ENCODE measurements at regions not wholly inside any gene's neighbourhood (a gene's known extent, or its start where the extent isn't known, plus 50 kb on each side); places are given as distances from the start of the nearest gene placed in this dataset.

- H3K9me3 ChIP-seq (ENCODE audit: low read length), result no peaks in the 10 kb centered on the region
- no peak overlapping the region for H2AFZ ChIP-seq (ENCODE audit: low read length)
- no peaks in the 10 kb centered on the region for H3K9me2 ChIP-seq (ENCODE audit: low read depth, low read length)
- no peak overlapping the region for H3K4me2 ChIP-seq (ENCODE audit: low read length)
- H3K27me3 ChIP-seq (ENCODE audit: insufficient read depth, low read length), result no peaks in the 10 kb centered on the region
- H3K79me2 ChIP-seq (ENCODE audit: insufficient read depth, low read length), result no peaks in the 10 kb centered on the region
- no peaks in the 10 kb centered on the region for H3F3A ChIP-seq (ENCODE audit: insufficient read depth, low read length)
- H3K27ac ChIP-seq (ENCODE audit: low read depth, low read length, poor library complexity, severe bottlenecking), result no peak overlapping the region
- no peak for TF ChIP-seq EZH2 (IDR thresholded peaks at IDR 0.05; ENCODE audit: borderline replicate concordance, low read length)
- TF ChIP-seq CTCF (IDR thresholded peaks at IDR 0.05; ENCODE audit: low read length), result no peak
- H3K4me3 ChIP-seq (ENCODE audit: low read depth, low read length, poor library complexity, severe bottlenecking), result no peak overlapping the region
- H3K36me3 ChIP-seq (ENCODE audit: insufficient read depth, low read length), result no peaks in the 10 kb centered on the region
- H3K4me1 ChIP-seq (ENCODE audit: insufficient read depth, low read length, severe bottlenecking), result no peaks in the 10 kb centered on the region
- no peak overlapping the region for H3K9ac ChIP-seq (ENCODE audit: low read length)
- H4K20me1 ChIP-seq (ENCODE audit: insufficient read depth, low read length), result no peaks in the 10 kb centered on the region
Measured at GRCh38 chr3:107220538-107220937, 156.7 kb upstream of the CCDC54 start.

DNA sequence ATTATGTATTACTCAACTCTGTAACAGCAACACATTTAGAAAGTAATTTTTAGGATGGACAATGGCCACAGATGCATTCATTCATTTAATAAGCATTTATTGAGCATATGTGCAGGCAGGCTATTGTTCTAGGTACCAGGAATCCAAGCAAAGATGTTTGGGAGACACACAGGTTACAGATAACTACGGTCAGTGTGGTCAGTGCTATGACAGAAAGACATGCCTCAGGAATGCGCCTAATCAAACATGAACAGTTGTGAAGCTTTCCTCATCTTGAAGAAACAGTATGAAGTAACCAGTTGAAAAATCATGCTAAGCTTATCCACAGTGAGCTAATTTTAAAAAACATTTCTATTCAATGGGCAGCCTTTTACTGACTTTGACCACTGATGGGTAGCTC lies 155.4 kb upstream of the CCDC54 start:
- no peaks in the 10 kb centered on the region for H3K4me1 ChIP-seq (ENCODE audit: insufficient read depth, low read length, severe bottlenecking)
- TF ChIP-seq CTCF (IDR thresholded peaks at IDR 0.05; ENCODE audit: low read length), result no peak
- TF ChIP-seq EZH2 (IDR thresholded peaks at IDR 0.05; ENCODE audit: borderline replicate concordance, low read length), result no peak
- no peak overlapping the region for H2AFZ ChIP-seq (ENCODE audit: low read length)
- no peak overlapping the region for H3K4me2 ChIP-seq (ENCODE audit: low read length)
- H3K36me3 ChIP-seq (ENCODE audit: insufficient read depth, low read length), result no peaks in the 10 kb centered on the region
- H3K27me3 ChIP-seq (ENCODE audit: insufficient read depth, low read length), result no peaks in the 10 kb centered on the region
- no peak overlapping the region for H3K27ac ChIP-seq (ENCODE audit: low read depth, low read length, poor library complexity, severe bottlenecking)
- H3F3A ChIP-seq (ENCODE audit: insufficient read depth, low read length), result no peaks in the 10 kb centered on the region
- no peak overlapping the region for H3K4me3 ChIP-seq (ENCODE audit: low read depth, low read length, poor library complexity, severe bottlenecking)
- H4K20me1 ChIP-seq (ENCODE audit: insufficient read depth, low read length), result no peaks in the 10 kb centered on the region
- no peaks in the 10 kb centered on the region for H3K79me2 ChIP-seq (ENCODE audit: insufficient read depth, low read length)
- no peaks in the 10 kb centered on the region for H3K9me2 ChIP-seq (ENCODE audit: low read depth, low read length)
- H3K9ac ChIP-seq (ENCODE audit: low read length), result no peak overlapping the region
- H3K9me3 ChIP-seq (ENCODE audit: low read length), result no peaks in the 10 kb centered on the region

DNA sequence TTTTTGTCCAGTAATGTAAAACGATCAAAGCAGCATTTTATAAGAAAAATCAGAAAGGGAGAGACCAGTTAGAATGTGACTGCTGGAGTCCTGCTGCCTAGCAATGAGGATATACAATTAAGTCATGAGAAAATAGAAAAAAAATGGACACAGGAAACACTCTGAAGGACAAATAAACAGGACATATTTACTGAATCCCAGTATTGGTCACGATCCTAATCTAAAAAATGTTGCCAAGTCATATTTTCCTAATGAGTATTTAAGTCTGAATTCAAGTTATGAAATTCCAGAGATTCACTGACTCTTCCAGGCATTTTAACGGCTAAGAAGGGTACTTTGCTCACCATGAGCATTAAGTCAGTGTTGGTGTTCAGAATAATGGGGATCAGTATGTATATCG lies 154.3 kb upstream of the CCDC54 start:
- no peaks in the 10 kb centered on the region for H3K36me3 ChIP-seq (ENCODE audit: insufficient read depth, low read length)
- no peaks in the 10 kb centered on the region for H3K9me3 ChIP-seq (ENCODE audit: low read length)
- no peaks in the 10 kb centered on the region for H4K20me1 ChIP-seq (ENCODE audit: insufficient read depth, low read length)
- H3K4me1 ChIP-seq (ENCODE audit: insufficient read depth, low read length, severe bottlenecking), result no peaks in the 10 kb centered on the region
- H3K79me2 ChIP-seq (ENCODE audit: insufficient read depth, low read length), result no peaks in the 10 kb centered on the region
- no peaks in the 10 kb centered on the region for H3F3A ChIP-seq (ENCODE audit: insufficient read depth, low read length)
- no peak overlapping the region for H2AFZ ChIP-seq (ENCODE audit: low read length)
- H3K9me2 ChIP-seq (ENCODE audit: low read depth, low read length), result no peaks in the 10 kb centered on the region
- H3K4me2 ChIP-seq (ENCODE audit: low read length), result no peak overlapping the region
- H3K27me3 ChIP-seq (ENCODE audit: insufficient read depth, low read length), result no peaks in the 10 kb centered on the region
- no peak overlapping the region for H3K9ac ChIP-seq (ENCODE audit: low read length)
- H3K27ac ChIP-seq (ENCODE audit: low read depth, low read length, poor library complexity, severe bottlenecking), result no peak overlapping the region
- no peak overlapping the region for H3K4me3 ChIP-seq (ENCODE audit: low read depth, low read length, poor library complexity, severe bottlenecking)
- no peak for TF ChIP-seq EZH2 (IDR thresholded peaks at IDR 0.05; ENCODE audit: borderline replicate concordance, low read length)
- TF ChIP-seq CTCF (IDR thresholded peaks at IDR 0.05; ENCODE audit: low read length), result no peak

All from OCI-LY1 (cell line).